HFFc6 (cell line): ENCODE measurements at regions not wholly inside any gene's neighbourhood (a gene's known extent, or its start where the extent isn't known, plus 50 kb on each side); places are given as distances from the start of the nearest gene placed in this dataset.

Source experiments
- DNase-seq: peaks from one replicate; pipeline ENCODE4 v3.0.0-alpha.2; 2018
- H3K27ac Mint-ChIP-seq: 2 replicates; pipeline ENCODE4 v1.8.0; 2020; ENCODE audit warnings: mild to moderate bottlenecking, mixed read lengths
- H3K27me3 Mint-ChIP-seq: 2 replicates; pipeline ENCODE4 v1.8.0; 2021; ENCODE audit warnings: mild to moderate bottlenecking, moderate library complexity, mixed read lengths; ENCODE audit not compliant: insufficient read depth
- H3K36me3 Mint-ChIP-seq: 2 replicates; pipeline ENCODE4 v1.8.0; 2021; ENCODE audit warnings: low read depth, mixed read lengths
- H3K4me1 Mint-ChIP-seq: 2 replicates; pipeline ENCODE4 v1.8.0; 2020; ENCODE audit warnings: low read depth, mixed read lengths
- H3K4me3 Mint-ChIP-seq: 2 replicates; pipeline ENCODE4 v1.8.0; 2020; ENCODE audit warnings: mild to moderate bottlenecking, moderate library complexity, mixed read lengths
- H3K9me3 Mint-ChIP-seq: 2 replicates; pipeline ENCODE4 v1.8.0; 2020; ENCODE audit warnings: mild to moderate bottlenecking, mixed read lengths
- TF ChIP-seq, protein P1 (sequence below): fragments of 200-600 bp; sonication (generic); IDR thresholded peaks from 2 replicates; pipeline ENCODE4 v1.5.0; 2021; ENCODE audit warnings: antibody characterized with exemption, mild to moderate bottlenecking

DNA sequence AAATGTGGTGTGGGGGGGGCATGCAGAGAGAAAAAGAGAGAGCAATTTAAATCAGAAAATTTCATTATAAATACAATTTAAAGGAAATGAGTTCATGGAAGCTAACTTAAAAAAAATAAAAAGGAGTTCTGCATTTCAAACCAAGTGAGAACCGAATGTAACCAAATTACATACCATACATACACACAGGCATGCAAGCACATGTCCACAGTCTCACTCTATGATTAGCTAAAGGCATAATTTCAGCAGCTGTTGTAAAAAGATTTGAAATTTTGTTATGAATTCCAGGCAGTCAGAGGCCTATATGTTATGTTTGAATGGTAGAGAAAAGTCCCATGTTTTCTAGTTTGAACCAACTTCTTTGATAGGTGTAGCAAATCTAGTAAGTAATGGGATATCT lies 611.6 kb upstream of the ADGRL3 start:
- TF ChIP-seq, protein P1, sequence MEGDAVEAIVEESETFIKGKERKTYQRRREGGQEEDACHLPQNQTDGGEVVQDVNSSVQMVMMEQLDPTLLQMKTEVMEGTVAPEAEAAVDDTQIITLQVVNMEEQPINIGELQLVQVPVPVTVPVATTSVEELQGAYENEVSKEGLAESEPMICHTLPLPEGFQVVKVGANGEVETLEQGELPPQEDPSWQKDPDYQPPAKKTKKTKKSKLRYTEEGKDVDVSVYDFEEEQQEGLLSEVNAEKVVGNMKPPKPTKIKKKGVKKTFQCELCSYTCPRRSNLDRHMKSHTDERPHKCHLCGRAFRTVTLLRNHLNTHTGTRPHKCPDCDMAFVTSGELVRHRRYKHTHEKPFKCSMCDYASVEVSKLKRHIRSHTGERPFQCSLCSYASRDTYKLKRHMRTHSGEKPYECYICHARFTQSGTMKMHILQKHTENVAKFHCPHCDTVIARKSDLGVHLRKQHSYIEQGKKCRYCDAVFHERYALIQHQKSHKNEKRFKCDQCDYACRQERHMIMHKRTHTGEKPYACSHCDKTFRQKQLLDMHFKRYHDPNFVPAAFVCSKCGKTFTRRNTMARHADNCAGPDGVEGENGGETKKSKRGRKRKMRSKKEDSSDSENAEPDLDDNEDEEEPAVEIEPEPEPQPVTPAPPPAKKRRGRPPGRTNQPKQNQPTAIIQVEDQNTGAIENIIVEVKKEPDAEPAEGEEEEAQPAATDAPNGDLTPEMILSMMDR: no peak
- Mint-ChIP-seq H3K4me1 (no peaks in the 10 kb centered on the region; the same call in 1 of the 2 replicates), H3K36me3 (no peaks in the 10 kb centered on the region), H3K9me3 (no peaks in the 10 kb centered on the region), H3K27ac (no peak overlapping the region), H3K4me3 (no peak overlapping the region), H3K27me3 (0 out of 2 replicates have a peak, but pooled peaks cover 2% of the 10 kb centered on the region)
- no peak for DNase-seq

DNA sequence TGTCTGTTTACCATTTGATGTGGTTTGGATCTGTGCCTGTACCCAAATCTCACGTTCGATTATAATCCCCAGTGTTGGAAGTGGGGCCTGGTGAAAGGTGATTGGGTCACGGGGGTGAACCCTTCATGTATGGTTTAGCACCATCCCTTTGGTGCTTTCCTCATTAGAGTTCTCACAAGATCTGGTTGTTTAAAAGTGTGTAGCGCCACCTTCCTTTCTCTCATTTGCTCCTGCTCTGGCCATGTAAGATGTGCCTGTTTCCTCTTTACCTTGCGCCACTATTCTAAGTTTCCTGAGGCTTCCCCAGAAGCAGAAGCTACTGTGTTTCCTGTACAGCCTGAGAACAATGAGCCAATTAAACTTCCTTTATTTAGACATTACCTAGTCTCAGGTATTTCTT lies 610.7 kb upstream of the ADGRL3 start:
- DNase-seq: no peak
- Mint-ChIP-seq H3K9me3 (no peaks in the 10 kb centered on the region), H3K4me1 (no peaks in the 10 kb centered on the region; the same call in 1 of the 2 replicates), H3K27me3 (0 out of 2 replicates have a peak, but pooled peaks cover 2% of the 10 kb centered on the region), H3K27ac (no peak overlapping the region), H3K36me3 (no peaks in the 10 kb centered on the region), H3K4me3 (no peak overlapping the region)
- TF ChIP-seq, protein P1: no peak

DNA sequence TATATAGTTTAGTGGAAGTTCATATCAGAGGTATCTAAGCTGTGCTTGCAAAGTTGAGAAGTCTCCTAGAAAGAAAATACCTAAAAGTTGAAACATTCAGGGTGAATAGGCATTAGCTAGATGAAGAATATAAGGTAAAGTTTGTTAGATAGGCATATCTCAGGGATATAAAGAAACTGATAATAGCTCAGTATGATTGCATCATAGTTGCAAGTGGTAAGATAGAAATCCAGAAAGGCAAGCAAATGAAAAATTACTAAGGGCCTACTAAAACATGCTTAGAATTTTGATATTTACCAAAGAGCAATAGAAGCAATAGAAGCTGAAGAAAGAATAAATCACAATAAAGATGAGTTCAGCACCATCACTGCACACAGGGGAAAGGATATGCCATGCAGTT lies 610.0 kb upstream of the ADGRL3 start:
- Mint-ChIP-seq H3K36me3 (no peaks in the 10 kb centered on the region), H3K4me1 (no peaks in the 10 kb centered on the region; the same call in 1 of the 2 replicates), H3K27ac (no peak overlapping the region), H3K9me3 (no peaks in the 10 kb centered on the region), H3K4me3 (no peak overlapping the region), H3K27me3 (0 out of 2 replicates have a peak, but pooled peaks cover 2% of the 10 kb centered on the region)
- DNase-seq: no peak
- TF ChIP-seq, protein P1: no peak

DNA sequence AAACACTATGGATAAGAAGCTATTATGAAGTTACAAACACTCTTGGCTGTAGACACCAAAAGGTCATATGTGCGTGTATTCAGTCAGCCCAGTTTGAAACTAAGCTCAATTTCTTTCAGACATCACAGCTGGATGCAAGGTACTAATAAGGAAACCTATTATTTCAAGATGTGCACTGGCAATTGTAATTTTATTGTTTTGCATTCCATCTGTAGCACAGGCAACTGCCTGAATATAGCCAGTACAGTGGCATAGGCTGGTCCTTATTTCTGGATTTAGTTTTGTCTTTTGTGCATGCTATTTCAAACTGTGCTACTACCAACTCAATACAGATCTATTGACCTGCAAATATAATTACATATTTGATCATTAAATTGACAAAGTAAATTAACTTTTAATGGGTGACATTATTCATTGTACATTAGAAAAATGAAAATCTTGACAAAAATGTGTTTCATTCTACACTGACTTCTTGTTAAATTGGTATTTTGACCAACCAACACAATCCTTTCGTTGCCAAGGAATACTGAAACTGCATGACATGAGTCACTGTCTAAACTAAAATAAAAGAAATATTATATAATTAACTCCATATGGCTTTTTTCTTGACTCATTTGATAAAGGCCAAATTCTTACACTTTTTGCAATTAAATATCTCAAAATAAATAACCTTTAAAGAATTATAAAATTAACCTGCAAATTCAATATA lies 594.3 kb upstream of the ADGRL3 start:
- H3K4me1 Mint-ChIP-seq: peaks cover 45% of the 10 kb centered on the region
- H3K27me3 Mint-ChIP-seq: no peaks in the 10 kb centered on the region
- DNase-seq: peak; percentile 60
- H3K4me3 Mint-ChIP-seq: peak overlapping the region; percentile 53
- TF ChIP-seq, protein P1: no peak
- H3K9me3 Mint-ChIP-seq: no peaks in the 10 kb centered on the region
- peak overlapping the region; percentile 70 for H3K27ac Mint-ChIP-seq
- peaks cover 4% of the 10 kb centered on the region; the same call in 1 of the 2 replicates for H3K36me3 Mint-ChIP-seq

DNA sequence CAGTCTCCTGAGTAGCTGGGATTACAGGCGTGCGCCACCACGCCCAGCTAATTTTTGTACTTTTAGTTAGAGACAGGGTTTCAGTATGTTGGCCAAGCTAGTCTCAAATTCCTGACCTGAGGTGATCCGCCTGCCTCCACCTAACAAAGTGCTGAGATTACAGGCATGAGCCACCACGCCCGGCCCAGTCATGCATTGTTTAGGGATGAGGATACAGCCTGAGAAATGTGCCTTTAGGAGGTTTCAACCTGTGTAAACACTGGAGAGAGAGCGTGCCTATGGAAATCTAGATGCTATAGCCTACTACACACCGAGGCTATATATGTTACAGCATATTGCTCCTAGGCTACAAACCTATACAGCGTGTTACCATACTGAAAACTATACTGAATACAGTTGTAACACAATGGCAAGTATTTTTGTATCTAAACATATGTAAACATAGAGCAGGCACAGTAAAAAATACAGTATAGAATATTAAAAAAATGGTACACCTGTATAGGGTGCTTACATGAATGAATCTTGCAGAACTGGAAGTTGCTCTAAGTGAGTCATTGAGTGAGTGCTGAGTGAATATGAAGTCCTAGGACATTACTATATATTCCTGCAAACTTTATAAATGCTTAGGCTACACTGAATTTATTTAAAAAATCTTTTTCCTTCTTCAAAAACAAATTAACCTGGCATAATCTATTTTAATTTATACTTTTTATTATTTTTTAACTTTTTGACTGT lies 588.2 kb upstream of the ADGRL3 start:
- H3K36me3 Mint-ChIP-seq: peaks cover 18% of the 10 kb centered on the region; the same call in 1 of the 2 replicates
- no peaks in the 10 kb centered on the region; the same call in 1 of the 2 replicates for H3K27me3 Mint-ChIP-seq
- DNase-seq: peak; percentile 54
- H3K4me1 Mint-ChIP-seq: peaks cover 48% of the 10 kb centered on the region
- TF ChIP-seq, protein P1: no peak
- H3K4me3 Mint-ChIP-seq: no peak overlapping the region
- H3K9me3 Mint-ChIP-seq: peaks cover 7% of the 10 kb centered on the region
- H3K27ac Mint-ChIP-seq: peak overlapping the region; percentile 73; the same call in 1 of the 2 replicates
